Head of caudate nucleus (tissue), 42 donors: ENCODE measurements at regions not wholly inside any gene's neighbourhood (a gene's known extent, or its start where the extent isn't known, plus 50 kb on each side); places are given as distances from the start of the nearest gene placed in this dataset.

Source experiments
- DNase-seq, 42 donors: peaks; one replicate each; pipeline versions ENCODE4 v3.0.0 to v3.0.0-alpha.2; 2020 to 2021; ENCODE audit warnings: mixed read lengths in 7 of 42
- intact Hi-C: fragments of 100-400 bp; cut with DNase I; formaldehyde crosslinking; loops from one replicate; pipeline ENCODE4 v1.15.0; 2022

DNA sequence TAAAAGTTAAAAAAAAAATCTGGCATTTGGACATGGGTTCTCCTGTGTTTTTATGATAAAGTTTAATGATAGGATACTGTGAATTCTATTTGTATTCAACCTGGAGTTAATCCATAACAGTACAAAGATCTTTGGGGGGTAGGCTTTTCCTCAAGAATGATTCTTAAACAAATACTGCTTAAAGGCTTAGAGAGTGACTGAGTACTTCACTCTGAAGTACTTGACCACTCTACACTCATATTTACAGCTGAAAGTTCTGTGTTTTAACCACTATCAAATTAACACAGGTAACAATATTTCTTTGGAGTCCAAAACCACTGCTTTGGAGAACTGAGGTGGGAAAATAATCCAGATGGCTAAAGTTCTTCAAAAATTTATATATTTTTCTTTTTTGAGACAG lies 74.2 kb upstream of the TMEM168 start:
- no peak for DNase-seq
- intact Hi-C loops = no loop called here

DNA sequence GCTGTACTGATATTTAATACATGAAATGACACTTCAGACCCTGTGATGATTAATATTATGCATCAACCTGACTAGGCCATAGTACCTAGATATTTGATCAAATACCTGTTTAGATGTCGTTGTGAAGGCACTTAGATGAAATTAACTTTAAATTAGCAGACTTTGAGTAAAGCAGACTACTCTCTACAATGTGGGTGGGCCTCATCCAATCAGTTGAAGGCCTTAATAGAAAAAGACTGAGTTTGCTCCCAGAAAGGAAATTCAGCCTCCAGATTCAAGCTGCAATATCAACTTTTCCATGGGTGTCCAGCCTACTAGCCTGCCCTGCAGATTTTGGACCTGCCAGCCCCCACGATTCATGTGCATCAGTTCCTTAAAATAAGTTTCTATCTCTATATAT lies 68.6 kb upstream of the TMEM168 start:
- DNase-seq = no peak
- intact Hi-C loops = no loop called here

DNA sequence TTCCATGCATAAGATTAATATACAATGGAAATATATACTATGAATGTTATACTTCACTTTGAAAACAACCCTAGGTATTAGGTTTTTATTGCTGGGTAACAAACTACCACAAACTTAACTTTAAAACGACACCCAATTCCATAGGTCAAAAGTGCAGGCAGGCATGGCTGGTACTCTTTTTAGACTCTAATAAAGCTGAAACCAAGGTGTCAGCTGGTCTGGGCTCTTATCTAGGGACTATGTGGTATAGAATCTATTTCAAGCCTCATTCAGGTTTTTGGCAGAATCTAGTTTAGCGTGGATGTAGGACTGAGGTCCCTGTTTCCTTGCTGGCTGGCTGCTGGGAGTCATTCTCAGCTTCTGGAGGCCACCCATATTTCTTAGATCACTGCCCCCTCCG lies 65.0 kb upstream of the TMEM168 start:
- intact Hi-C loops = no loop called here
- DNase-seq = no peak

DNA sequence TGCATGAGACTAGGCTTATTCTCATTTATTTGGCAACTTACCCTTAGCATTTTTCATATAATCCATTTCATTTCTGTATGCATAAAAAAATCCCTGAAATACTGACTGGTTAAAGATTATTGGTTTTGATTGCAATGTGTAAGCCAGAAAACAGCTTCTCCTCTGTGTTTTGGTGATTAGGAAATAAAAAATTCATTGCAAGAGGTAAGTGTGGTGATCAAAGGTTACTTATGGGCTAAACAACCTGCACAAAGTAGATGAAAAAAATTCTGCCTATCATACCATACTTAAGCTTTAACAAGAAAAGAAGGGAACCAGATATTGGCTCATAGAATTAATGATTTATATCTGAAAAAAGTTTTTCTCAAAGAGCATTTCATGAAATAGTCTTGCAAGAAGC lies 64.0 kb upstream of the TMEM168 start:
- intact Hi-C loops = no loop called here
- no peak for DNase-seq

DNA sequence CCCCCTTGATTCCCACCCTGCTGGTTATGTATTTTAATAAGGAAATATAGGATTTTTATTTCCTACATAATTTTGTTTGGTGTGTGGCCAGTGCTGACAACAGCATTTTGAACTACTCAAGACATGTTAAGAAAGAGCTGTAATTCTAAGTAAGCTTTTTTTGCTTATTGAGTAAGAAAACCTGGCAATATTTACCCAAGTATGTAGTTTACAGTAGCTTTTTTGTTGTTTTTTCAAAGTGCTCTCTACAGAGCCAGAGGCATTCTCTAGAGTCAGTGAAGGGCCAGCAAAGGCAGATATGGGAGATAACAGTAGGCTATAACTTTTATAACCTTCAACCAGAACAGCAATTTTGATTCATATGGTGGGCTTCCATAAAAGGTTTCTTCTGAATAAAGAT lies 63.2 kb upstream of the TMEM168 start:
- intact Hi-C loops = no loop called here
- DNase-seq = no peak

DNA sequence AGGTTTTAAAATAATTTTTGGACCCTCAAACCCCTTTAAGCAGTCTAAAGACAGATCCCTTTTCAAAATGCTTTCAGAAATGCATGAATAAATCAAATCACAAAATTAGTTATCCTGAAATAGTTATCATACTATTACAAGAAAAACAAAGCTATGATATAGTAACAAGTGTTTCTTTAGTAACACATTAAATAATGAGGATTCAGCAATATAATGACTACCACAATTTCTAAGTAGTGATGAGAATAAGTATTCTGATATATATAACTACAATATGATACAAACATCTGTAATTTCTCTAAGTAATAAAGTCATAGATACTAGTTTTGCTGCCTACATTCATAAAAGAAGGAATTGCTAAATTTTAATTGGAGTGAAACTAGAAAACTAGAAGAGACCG lies 53.0 kb upstream of the TMEM168 start:
- no peak for DNase-seq
- intact Hi-C loops = no loop called here
